ENCODE measurements at regions not wholly inside any gene's neighbourhood (a gene's known extent, or its start where the extent isn't known, plus 50 kb on each side); places are given as distances from the start of the nearest gene placed in this dataset.

GRCh38 chr16:74100395-74101326, 196.0 kb upstream of the PSMD7 start:
- no peak for DNase-seq (ENCODE audit: low read depth in 2 of 2)

GRCh38 chr16:74099530-74099929, 197.1 kb upstream of the PSMD7 start:
- no peak for DNase-seq (ENCODE audit: low read depth in 2 of 2)

- DNase-seq (ENCODE audit: low read depth in 2 of 2), result no peak
Measured at GRCh38 chr16:74094962-74095361, 201.7 kb upstream of the PSMD7 start.

DNA sequence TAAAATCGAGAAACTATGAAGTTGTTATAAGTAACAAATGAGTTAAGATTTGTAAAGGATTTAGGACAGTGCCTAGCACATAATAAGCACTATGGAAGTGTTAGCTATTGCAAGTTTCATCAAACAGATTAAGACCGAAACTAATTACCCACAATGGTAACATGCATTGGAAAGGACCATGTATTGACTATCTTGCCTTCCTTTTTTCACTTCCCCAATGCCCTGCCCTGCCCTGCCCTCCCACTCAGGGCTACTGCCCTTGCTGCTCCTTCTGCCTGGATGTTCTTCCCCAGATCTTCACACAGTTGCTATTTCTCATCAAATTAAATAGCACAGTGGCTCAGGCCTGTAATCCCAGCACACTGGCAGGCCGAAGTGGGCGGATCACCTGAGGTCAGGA, 202.1 kb upstream of the PSMD7 start:
- DNase-seq (ENCODE audit: low read depth in 2 of 2), result no peak

DNA sequence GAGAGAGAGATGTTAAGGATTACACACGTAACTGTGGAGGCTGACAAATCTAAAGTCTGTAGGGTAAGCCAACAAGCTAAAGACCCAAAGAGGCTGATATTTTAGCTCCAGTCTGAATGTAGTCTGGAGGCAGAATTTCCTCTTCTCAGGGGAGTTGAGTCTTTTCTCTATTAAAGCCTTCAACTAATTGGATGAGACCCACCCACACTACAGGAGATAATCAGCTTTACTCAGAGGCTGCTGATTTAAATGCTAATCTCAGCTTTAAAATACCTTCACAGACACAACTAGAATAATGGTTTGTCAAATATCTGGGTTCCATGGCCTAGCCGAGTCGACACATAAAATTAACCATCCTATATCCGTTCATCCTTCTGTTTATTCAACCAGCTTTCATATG, 204.3 kb upstream of the PSMD7 start:
- no peak for DNase-seq (ENCODE audit: low read depth in 2 of 2)

DNA sequence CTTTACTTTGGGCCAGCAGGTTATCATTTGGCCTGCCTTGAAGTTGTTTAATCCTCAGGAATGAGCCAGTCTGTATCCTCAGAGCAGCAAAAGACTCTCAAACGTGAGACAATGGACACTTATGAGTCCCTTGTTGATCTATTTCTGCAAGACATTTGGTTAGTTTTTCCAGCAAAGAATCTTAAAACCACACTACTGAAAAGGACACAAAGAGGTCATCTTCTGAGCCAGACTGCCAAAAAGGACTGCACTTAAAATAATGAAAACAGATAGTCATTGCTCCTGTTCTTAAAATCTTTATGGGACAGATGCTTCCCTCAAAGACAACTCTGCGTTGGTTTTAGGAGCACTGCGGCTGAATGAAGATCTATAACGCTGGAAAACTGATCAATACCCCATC, 205.7 kb upstream of the PSMD7 start:
- DNase-seq (ENCODE audit: low read depth in 2 of 2), result no peak

DNA sequence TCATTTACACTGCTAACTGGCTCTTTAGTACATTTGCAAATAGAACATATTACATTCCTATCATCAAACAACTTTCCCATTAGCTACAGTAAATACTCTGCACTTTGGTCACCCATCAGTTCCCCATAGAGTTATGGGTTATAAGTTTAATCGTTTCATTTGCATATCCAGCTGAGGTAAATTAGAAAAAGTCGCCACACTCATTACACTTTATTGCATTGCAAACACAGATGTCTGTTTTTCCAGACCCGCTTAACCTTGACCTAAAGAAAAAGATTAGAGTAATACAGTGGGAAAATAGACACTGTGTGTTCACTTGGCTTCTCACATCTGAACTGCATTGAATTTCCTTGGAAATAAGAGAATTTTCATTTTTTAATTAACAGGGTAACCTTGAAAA, 213.1 kb upstream of the PSMD7 start:
- no peak for DNase-seq (ENCODE audit: low read depth in 2 of 2)

GRCh38 chr16:74080311-74080710, 216.3 kb upstream of the PSMD7 start:
- DNase-seq (ENCODE audit: low read depth in 2 of 2), result no peak

- no peak for DNase-seq (ENCODE audit: low read depth in 2 of 2)
Measured at GRCh38 chr16:74079232-74079586, 217.4 kb upstream of the PSMD7 start.

DNA sequence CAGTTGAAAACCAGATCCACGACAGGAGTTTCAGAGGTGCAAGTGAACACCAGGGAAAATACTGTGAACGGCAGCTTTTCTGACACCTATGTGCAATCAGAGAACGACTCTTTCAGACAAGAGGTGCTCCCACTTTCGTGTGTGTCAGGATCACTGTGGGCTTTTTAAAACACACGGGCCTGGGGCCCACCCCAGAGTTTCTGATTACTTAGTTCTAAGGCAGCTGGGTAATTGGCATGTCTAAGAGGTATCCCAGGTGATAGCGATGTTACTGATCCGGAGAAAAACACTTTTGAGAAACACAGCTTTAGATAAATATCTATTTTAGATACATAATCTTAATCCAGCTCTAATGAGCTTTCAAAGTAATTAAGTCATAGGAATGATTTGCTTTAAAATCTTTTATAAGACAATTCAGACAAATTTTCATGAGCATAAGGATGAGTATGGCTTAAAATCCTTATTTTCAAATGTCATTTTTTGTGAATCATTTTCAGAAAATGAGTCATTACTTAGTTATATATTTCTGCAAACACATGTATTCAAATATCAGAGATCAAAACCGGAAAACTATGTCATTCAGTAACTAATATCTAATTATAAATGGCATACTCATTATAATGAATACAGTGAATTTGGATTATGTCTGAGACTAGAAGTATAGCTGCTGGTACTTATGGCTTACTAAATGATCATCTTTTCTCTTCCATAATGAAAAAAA, 217.9 kb upstream of the PSMD7 start:
- DNase-seq (ENCODE audit: low read depth in 2 of 2), result no peak

GRCh38 chr16:74076568-74076967, 220.0 kb upstream of the PSMD7 start:
- DNase-seq (ENCODE audit: low read depth in 2 of 2), result no peak

DNA sequence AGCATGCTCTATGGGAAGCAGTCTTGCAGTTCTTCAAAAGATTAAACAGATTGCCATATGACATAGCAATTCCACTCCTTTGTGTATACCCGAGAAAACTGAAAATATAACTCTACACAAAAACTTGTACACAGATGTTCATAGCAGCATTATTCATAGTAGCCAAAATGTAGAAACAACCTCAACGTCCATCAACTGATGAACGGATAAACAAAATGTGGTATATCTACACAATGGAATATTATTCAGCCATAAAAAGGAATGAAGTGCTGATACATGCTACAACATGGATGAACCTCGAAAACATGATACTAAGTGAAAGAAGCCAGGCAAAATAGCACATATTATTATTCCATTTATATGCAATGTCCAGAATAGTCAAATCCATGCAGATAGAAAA, 221.2 kb upstream of the PSMD7 start:
- DNase-seq (ENCODE audit: low read depth in 2 of 2), result no peak

DNA sequence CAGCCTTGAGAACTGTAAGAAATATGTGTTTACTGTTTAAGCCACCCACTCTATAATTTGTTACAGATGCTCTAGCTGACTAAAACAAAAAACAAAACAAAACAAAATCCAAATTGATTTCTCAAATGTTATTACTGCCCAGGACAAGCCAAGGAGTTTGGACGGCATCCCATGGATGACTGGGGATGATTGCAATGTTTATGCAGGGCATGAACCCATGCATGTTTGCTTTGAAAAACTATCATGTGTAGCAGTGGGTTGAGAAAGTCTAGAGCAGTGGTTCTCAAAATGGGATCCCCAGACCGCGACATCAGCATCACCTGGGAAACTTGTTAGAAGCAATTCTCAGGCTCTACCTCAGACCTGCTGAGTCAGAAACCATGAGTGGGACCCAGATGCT, 223.2 kb upstream of the PSMD7 start:
- no peak for DNase-seq (ENCODE audit: low read depth in 2 of 2)

DNA sequence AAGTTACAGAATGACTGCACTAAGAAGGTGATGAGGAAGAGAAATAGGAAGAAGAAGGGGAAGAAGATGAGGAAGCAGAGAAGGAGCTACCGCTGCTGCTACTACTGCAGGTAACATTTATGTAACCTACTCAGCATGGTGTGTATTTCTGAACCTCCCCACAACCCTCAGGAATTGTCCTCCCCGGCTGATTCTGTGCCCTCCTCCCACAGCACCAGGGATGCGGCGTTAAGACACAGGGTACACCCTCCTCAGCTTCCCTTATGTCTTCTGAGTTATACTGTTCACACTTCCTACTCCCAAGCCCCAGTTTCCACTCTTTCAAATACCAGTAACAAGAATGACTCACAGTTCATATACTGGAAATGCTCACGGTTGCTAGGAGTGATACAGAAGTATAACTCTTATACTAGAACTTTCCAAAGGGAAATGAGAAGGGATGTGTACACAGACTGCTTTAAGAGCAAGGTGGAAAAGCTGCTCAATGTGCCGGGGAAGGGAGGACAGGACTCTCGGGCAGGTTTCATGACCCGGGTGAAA, 224.5 kb upstream of the PSMD7 start:
- no peak for DNase-seq (ENCODE audit: low read depth in 2 of 2)

- no peak for DNase-seq (ENCODE audit: low read depth in 2 of 2)
Measured at GRCh38 chr16:74070237-74070636, 226.4 kb upstream of the PSMD7 start.

DNA sequence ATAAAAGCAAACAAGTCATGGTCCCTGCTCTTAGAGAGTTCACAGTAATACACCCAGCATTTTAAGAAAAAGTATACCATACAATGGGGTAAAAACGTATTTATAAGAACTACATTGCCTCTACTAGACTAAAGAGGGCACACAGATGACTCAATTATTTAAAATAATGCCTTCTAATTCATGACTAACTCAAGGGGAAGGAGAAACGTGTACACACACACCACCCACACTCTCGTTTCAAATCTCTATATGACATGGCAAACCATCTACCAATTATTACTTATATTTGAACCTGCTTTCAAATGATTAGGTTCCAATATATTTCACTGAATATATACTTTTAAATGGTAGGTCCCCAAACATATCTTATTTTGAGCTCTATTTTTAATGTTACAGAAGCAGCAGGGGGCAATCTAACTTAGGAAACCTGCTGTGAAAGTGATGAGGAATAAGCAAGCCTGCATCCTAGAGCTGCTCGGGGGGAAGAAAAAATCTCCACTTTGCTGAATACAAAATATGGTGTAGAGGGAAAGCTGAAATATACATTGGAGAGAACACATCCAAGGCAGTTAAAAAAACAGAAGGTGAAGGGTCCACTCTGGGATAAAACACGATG, 232.4 kb upstream of the PSMD7 start:
- DNase-seq (ENCODE audit: low read depth in 2 of 2), result no peak

- no peak for DNase-seq (ENCODE audit: low read depth in 2 of 2)
Measured at GRCh38 chr16:74053826-74054225, 242.8 kb upstream of the PSMD7 start.

GRCh38 chr16:74053312-74053711, 243.3 kb upstream of the PSMD7 start:
- DNase-seq (ENCODE audit: low read depth in 2 of 2), result no peak

- no peak for DNase-seq (ENCODE audit: low read depth in 2 of 2)
Measured at GRCh38 chr16:74052016-74052415, 244.6 kb upstream of the PSMD7 start.

DNA sequence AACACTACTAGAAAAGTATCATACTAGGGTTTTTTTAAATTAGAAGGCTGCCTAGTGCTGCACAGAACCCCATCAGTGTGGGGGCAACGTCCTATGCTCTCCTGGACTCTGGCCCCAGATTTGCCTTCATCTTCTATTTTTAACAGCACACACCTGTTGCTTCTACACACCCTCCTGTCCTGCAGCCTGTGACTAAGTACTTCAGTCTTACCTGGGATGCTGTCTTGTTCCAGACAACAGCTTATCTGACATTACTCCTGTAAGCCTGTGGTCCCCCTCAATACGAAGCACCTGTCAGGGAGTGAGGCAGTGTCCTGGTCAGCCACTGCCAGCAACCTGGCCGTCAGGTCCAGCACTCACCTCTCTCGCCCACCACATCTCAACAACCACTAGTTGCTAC, 247.6 kb upstream of the PSMD7 start:
- DNase-seq (ENCODE audit: low read depth in 2 of 2), result no peak

GRCh38 chr16:74046524-74046923, 250.1 kb upstream of the PSMD7 start:
- DNase-seq (ENCODE audit: low read depth in 2 of 2), result no peak

DNA sequence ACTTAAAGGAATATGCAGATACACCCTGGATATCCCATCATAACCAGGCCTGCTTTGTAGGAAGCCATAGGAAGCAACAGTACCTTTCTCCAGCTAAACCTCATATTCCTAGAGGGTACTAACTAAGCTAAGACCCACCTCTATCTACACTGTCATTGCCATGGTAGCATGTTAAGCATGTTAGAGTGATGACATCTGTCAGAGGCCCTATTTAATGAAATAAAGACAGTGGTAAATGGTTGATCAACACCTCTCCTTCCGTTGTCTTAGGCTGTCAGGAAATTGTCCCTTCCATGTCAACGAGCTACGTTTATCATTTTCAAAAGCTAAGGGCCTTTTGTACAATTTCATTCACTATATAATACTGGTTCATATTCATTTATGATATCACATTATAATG, 251.1 kb upstream of the PSMD7 start:
- DNase-seq (ENCODE audit: low read depth in 2 of 2), result no peak

DNA sequence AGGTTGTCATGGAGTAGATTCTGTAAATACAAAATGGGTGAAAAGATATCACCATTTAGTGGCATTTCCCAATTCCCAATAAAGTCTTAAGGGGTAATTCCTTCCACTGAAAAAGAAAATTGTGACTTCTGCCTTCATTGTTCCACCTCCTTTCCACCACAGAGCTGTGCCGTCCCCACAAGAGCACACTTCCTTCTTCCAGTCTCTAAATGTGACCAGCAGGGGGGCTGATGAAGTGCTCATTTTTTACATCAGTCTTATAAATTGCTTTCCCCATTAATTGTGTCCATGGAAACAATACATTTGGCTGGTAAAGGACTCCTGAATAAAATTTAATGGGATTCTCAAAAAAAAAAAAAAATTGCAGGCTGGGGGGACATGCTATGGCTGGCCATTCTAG, 260.8 kb upstream of the PSMD7 start:
- DNase-seq (ENCODE audit: low read depth in 2 of 2), result no peak

Data from stimulated activated CD8-positive, alpha-beta memory T cell treated with anti-CD3 and anti-CD28 coated beads, Interleukin-15, amount 100 ng/mL, for 48 hours (primary cell).